GM23338 (cell line): ENCODE measurements at regions not wholly inside any gene's neighbourhood (a gene's known extent, or its start where the extent isn't known, plus 50 kb on each side); places are given as distances from the start of the nearest gene placed in this dataset.
A peak's percentile ranks its signal among the peaks of the same experiment; 100 is the strongest.

Experiments used
- ATAC-seq: fragments of 200-7000 bp; cut with Tn5 transposase; 3 replicates; pipeline ENCODE4 v1.9.1; 2020
- DNase-seq: peaks from one replicate; pipeline ENCODE4 v3.0.0-alpha.2; 2015; ENCODE audit warnings: low spot score
- H2AFZ ChIP-seq: fragments of 200-600 bp; sonication (generic); 2 replicates; pipeline ENCODE4 v1.8.0; 2016; ENCODE audit warnings: antibody characterized with exemption, mild to moderate bottlenecking, moderate library complexity
- H3F3A ChIP-seq: fragments of 200-600 bp; sonication (generic); replicated peaks from 2 replicates; pipeline ENCODE4 v1.8.0; 2017; ENCODE audit warnings: antibody characterized with exemption, mixed run types, low read depth
- H3K27ac ChIP-seq: fragments of 200-600 bp; sonication (generic); 2 replicates; pipeline ENCODE4 v1.6.1; 2016; ENCODE audit warnings: low read depth
- H3K27me3 ChIP-seq: fragments of 200-600 bp; sonication (generic); 2 replicates; pipeline ENCODE4 v1.8.0; 2016; ENCODE audit warnings: mild to moderate bottlenecking, mixed run types, moderate library complexity; ENCODE audit not compliant: insufficient read depth
- H3K36me3 ChIP-seq: fragments of 200-600 bp; sonication (generic); 2 replicates; pipeline ENCODE4 v1.8.0; 2016; ENCODE audit warnings: mild to moderate bottlenecking; ENCODE audit not compliant: insufficient read depth
- H3K4me1 ChIP-seq: fragments of 200-600 bp; sonication (generic); 2 replicates; pipeline ENCODE4 v1.8.0; 2016; ENCODE audit warnings: mild to moderate bottlenecking, moderate library complexity; ENCODE audit not compliant: insufficient read depth
- H3K4me2 ChIP-seq: fragments of 200-600 bp; sonication (generic); 2 replicates; pipeline ENCODE4 v1.7.1; 2017; ENCODE audit warnings: mixed run types
- H3K4me3 ChIP-seq: fragments of 200-600 bp; sonication (generic); 2 replicates; pipeline ENCODE4 v1.6.1; 2016; ENCODE audit warnings: mixed run types
- H3K79me2 ChIP-seq: fragments of 200-600 bp; sonication (generic); replicated peaks from 2 replicates; pipeline ENCODE4 v1.8.0; 2017; ENCODE audit warnings: mild to moderate bottlenecking; ENCODE audit not compliant: insufficient read depth
- H3K9me2 ChIP-seq: fragments of 200-600 bp; sonication (generic); 2 replicates; pipeline ENCODE4 v1.8.0; 2017; ENCODE audit not compliant: insufficient read depth
- H4K20me1 ChIP-seq: fragments of 200-600 bp; sonication (generic); replicated peaks from 2 replicates; pipeline ENCODE4 v1.8.0; 2017; ENCODE audit warnings: mild to moderate bottlenecking; ENCODE audit not compliant: insufficient read depth
- H3K27ac Mint-ChIP-seq: 2 replicates; pipeline ENCODE4 v1.8.0; 2020; ENCODE audit warnings: inconsistent platforms, mild to moderate bottlenecking, moderate library complexity, mixed read lengths
- H3K27me3 Mint-ChIP-seq: 3 replicates; pipeline ENCODE4 v1.8.0; 2022; ENCODE audit warnings: low read depth, mild to moderate bottlenecking, moderate library complexity, mixed read lengths, inconsistent platforms; ENCODE audit not compliant: insufficient read depth, poor library complexity
- H3K36me3 Mint-ChIP-seq: 3 replicates; pipeline ENCODE4 v1.8.0; 2021; ENCODE audit warnings: low read depth, mild to moderate bottlenecking, inconsistent platforms, moderate library complexity, mixed read lengths
- H3K4me1 Mint-ChIP-seq: 3 replicates; pipeline ENCODE4 v1.8.0; 2020; ENCODE audit warnings: mild to moderate bottlenecking, inconsistent platforms, mixed read lengths
- H3K4me3 Mint-ChIP-seq: 3 replicates; pipeline ENCODE4 v1.8.0; 2021; ENCODE audit warnings: moderate library complexity, mild to moderate bottlenecking, inconsistent platforms, mixed read lengths
- H3K9me3 Mint-ChIP-seq: 3 replicates; pipeline ENCODE4 v1.8.0; 2020; ENCODE audit warnings: moderate library complexity, mild to moderate bottlenecking, inconsistent platforms, mixed read lengths
- EZH2 ChIP-seq: fragments of 200-600 bp; sonication (generic); IDR thresholded peaks from one replicate; pipeline ENCODE4 v1.8.0; 2017; ENCODE audit warnings: antibody characterized with exemption, mild to moderate bottlenecking, low read depth; ENCODE audit not compliant: unreplicated experiment
- EZH2phosphoT487 ChIP-seq: fragments of 200-600 bp; sonication (generic); IDR thresholded peaks from one replicate; pipeline ENCODE4 v1.8.1; 2018; ENCODE audit warnings: antibody characterized with exemption; ENCODE audit not compliant: unreplicated experiment
- JUNB ChIP-seq: IDR thresholded peaks from one replicate; pipeline ENCODE4 v1.6.1; 2016; ENCODE audit warnings: antibody characterized with exemption; ENCODE audit not compliant: unreplicated experiment
- NANOG ChIP-seq: IDR thresholded peaks from 2 replicates; pipeline ENCODE4 v1.6.1; 2016; ENCODE audit warnings: antibody characterized with exemption, borderline replicate concordance
- POLR2AphosphoS5 ChIP-seq: IDR thresholded peaks from 2 replicates; pipeline ENCODE4 v1.6.1; 2016; ENCODE audit warnings: antibody characterized with exemption, low read depth
- ZNF114 ChIP-seq: fragments of 250-450 bp; sonication (Bioruptor Pico); IDR thresholded peaks from 2 replicates; pipeline ENCODE4 v1.5.0; 2020; ENCODE audit warnings: mild to moderate bottlenecking, moderate library complexity
- ZNF331 ChIP-seq: fragments of 250-450 bp; sonication (Bioruptor Pico); IDR thresholded peaks from 2 replicates; pipeline ENCODE4 v1.5.0; 2020; ENCODE audit warnings: low read depth, mild to moderate bottlenecking, moderate library complexity
- TF ChIP-seq, protein P1 (sequence below): IDR thresholded peaks from 2 replicates; pipeline ENCODE4 v1.6.1; 2016; ENCODE audit warnings: antibody characterized with exemption
- TF ChIP-seq, protein P2 (sequence below), 2 experiments: fragments of 200-600 bp in 1 of 2; sonication (generic) in 1 of 2; conservative IDR thresholded peaks; 2 replicates each; pipeline versions ENCODE4 v1.5.1 to v1.6.1; 2016 to 2017; ENCODE audit warnings: antibody characterized with exemption in 2 of 2, low read depth in 2 of 2, mild to moderate bottlenecking in 2 of 2, moderate library complexity in 1 of 2
- TF ChIP-seq, protein P3 (sequence below): IDR thresholded peaks from one replicate; pipeline ENCODE4 v1.6.1; 2018; ENCODE audit warnings: antibody characterized with exemption; ENCODE audit not compliant: unreplicated experiment

DNA sequence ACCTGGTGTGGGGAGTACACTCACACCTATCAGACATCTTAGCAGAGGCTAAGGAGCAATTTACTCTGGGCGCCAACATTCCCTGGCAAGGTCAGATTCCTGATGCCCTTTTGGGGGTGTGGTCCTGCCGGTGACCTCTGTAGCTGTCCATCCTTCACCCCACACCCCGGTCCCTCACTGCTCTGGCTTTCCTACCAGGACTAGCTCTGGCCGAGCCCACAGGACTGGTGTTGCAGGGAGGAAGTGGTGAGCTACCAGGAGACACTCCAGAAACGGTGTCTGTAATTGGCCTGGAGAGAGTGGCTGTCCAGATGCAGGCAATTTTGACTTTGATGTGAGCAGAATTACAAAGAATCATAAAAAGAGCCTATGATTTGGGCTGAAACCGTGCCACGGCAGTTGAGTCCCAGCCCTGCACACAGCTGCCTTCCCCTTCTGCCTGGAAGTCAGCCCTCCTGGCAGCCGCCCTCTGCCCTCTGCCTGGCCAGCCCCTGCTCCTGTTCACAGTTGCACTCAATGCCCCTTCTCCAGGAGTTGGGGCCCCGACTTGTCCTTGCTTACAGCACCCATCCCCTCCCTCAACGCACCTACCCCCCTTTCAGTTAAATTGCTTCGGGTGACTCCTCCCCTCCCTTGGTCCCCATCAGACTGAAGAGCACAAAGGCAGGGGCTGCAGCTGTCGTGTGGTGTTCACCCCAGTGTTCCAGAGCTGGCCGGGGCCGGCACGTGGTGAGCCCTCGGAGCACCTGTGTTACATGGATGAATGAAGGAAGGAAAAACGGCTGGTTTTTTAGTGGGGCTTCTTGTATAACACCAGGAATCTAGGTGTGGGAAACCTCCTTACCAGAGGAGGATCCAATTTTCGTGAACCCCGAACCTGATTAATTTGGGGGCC lies 80.2 kb upstream of the TPM1 start:
- no peaks in the 10 kb centered on the region for H3K79me2 ChIP-seq
- Mint-ChIP-seq H3K27ac (no peak overlapping the region), H3K4me1 (peaks cover 15% of the 10 kb centered on the region), H3K4me3 (no peak overlapping the region), H3K27me3 (peaks cover 9% of the 10 kb centered on the region), H3K9me3 (no peaks in the 10 kb centered on the region), H3K36me3 (no peaks in the 10 kb centered on the region)
- H3K27ac ChIP-seq: no peak overlapping the region
- H3K36me3 ChIP-seq: no peaks in the 10 kb centered on the region
- TF ChIP-seq, protein P1, sequence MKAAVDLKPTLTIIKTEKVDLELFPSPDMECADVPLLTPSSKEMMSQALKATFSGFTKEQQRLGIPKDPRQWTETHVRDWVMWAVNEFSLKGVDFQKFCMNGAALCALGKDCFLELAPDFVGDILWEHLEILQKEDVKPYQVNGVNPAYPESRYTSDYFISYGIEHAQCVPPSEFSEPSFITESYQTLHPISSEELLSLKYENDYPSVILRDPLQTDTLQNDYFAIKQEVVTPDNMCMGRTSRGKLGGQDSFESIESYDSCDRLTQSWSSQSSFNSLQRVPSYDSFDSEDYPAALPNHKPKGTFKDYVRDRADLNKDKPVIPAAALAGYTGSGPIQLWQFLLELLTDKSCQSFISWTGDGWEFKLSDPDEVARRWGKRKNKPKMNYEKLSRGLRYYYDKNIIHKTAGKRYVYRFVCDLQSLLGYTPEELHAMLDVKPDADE: no peak
- TF ChIP-seq ZNF114: no peak
- TF ChIP-seq, protein P2, sequence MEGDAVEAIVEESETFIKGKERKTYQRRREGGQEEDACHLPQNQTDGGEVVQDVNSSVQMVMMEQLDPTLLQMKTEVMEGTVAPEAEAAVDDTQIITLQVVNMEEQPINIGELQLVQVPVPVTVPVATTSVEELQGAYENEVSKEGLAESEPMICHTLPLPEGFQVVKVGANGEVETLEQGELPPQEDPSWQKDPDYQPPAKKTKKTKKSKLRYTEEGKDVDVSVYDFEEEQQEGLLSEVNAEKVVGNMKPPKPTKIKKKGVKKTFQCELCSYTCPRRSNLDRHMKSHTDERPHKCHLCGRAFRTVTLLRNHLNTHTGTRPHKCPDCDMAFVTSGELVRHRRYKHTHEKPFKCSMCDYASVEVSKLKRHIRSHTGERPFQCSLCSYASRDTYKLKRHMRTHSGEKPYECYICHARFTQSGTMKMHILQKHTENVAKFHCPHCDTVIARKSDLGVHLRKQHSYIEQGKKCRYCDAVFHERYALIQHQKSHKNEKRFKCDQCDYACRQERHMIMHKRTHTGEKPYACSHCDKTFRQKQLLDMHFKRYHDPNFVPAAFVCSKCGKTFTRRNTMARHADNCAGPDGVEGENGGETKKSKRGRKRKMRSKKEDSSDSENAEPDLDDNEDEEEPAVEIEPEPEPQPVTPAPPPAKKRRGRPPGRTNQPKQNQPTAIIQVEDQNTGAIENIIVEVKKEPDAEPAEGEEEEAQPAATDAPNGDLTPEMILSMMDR (conservative IDR thresholded peaks at IDR 0.05; ENCODE audit: low read depth in 2 of 2): no peak
- TF ChIP-seq EZH2phosphoT487: no peak
- TF ChIP-seq EZH2: no peak
- no peak for TF ChIP-seq NANOG
- TF ChIP-seq, protein P3, sequence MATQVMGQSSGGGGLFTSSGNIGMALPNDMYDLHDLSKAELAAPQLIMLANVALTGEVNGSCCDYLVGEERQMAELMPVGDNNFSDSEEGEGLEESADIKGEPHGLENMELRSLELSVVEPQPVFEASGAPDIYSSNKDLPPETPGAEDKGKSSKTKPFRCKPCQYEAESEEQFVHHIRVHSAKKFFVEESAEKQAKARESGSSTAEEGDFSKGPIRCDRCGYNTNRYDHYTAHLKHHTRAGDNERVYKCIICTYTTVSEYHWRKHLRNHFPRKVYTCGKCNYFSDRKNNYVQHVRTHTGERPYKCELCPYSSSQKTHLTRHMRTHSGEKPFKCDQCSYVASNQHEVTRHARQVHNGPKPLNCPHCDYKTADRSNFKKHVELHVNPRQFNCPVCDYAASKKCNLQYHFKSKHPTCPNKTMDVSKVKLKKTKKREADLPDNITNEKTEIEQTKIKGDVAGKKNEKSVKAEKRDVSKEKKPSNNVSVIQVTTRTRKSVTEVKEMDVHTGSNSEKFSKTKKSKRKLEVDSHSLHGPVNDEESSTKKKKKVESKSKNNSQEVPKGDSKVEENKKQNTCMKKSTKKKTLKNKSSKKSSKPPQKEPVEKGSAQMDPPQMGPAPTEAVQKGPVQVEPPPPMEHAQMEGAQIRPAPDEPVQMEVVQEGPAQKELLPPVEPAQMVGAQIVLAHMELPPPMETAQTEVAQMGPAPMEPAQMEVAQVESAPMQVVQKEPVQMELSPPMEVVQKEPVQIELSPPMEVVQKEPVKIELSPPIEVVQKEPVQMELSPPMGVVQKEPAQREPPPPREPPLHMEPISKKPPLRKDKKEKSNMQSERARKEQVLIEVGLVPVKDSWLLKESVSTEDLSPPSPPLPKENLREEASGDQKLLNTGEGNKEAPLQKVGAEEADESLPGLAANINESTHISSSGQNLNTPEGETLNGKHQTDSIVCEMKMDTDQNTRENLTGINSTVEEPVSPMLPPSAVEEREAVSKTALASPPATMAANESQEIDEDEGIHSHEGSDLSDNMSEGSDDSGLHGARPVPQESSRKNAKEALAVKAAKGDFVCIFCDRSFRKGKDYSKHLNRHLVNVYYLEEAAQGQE: no peak
- no peaks in the 10 kb centered on the region for H3K27me3 ChIP-seq
- H3K4me3 ChIP-seq: no peak overlapping the region
- H2AFZ ChIP-seq: peak overlapping the region; percentile 56; the same call in 1 of the 2 replicates
- ATAC-seq (peak; percentile 34), DNase-seq (no peak)
- no peaks in the 10 kb centered on the region for H4K20me1 ChIP-seq
- H3K4me2 ChIP-seq: no peak overlapping the region
- H3F3A ChIP-seq: no peaks in the 10 kb centered on the region
- peaks cover 8% of the 10 kb centered on the region; the same call in 1 of the 2 replicates for H3K4me1 ChIP-seq
- peaks cover 4% of the 10 kb centered on the region; the same call in 1 of the 2 replicates for H3K9me2 ChIP-seq

DNA sequence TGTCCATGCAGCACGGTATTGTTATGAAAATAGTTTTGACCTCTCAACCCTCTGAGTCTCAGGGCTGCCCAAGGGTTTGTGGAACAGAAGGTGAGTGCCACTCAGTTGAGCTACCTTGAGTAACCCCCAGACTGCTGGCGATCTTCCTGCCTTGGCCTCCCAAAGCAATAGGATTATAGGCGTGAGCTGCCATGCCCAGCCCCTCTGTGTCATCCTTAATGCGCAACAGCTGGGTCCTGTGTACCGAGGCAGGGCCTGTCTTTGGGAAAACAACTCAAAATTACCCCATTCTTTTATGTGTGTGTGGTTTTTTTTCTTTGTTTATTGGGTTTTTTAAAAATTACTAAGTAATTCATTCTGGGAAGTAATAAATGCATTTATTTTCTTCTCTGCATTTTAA lies 78.3 kb upstream of the TPM1 start:
- Mint-ChIP-seq H3K4me3 (no peak overlapping the region), H3K4me1 (peaks cover 12% of the 10 kb centered on the region), H3K27ac (no peak overlapping the region), H3K27me3 (peaks cover 8% of the 10 kb centered on the region), H3K36me3 (no peaks in the 10 kb centered on the region), H3K9me3 (no peaks in the 10 kb centered on the region)
- H3K4me3 ChIP-seq: no peak overlapping the region
- no peaks in the 10 kb centered on the region for H3F3A ChIP-seq
- peaks cover 4% of the 10 kb centered on the region; the same call in 1 of the 2 replicates for H3K9me2 ChIP-seq
- H3K4me2 ChIP-seq: no peak overlapping the region
- H3K79me2 ChIP-seq: no peaks in the 10 kb centered on the region
- no peaks in the 10 kb centered on the region for H4K20me1 ChIP-seq
- H2AFZ ChIP-seq: 0 out of 2 replicates have a peak overlapping the region, but pooled peaks have one; percentile 56
- no peak for ATAC-seq
- no peak overlapping the region for H3K27ac ChIP-seq
- TF ChIP-seq POLR2AphosphoS5 (no peak), ZNF331 (CRISPR knock-in tag) (no peak), EZH2 (no peak), EZH2phosphoT487 (no peak), JUNB (no peak)
- TF ChIP-seq, protein P2 (conservative IDR thresholded peaks at IDR 0.05; ENCODE audit: low read depth in 2 of 2): no peak
- TF ChIP-seq, protein P3: no peak
- H3K36me3 ChIP-seq: no peaks in the 10 kb centered on the region
- no peak for DNase-seq
- H3K4me1 ChIP-seq: peaks cover 14% of the 10 kb centered on the region
- no peaks in the 10 kb centered on the region for H3K27me3 ChIP-seq
